Upper lobe of left lung (tissue), 4 donors: ENCODE measurements at regions not wholly inside any gene's neighbourhood (a gene's known extent, or its start where the extent isn't known, plus 50 kb on each side); places are given as distances from the start of the nearest gene placed in this dataset.
"Not testable (repeated sequence)": the region's sequence is repeated elsewhere in the genome, so short reads cannot be mapped to it uniquely, and the experiment has no call there.

ENCODE experiments used
- EP300 ChIP-seq, 4 donors: sonication (generic); formaldehyde crosslinking; IDR thresholded peaks; one replicate each; pipeline ENCODE4 v1.5.1; 2017; ENCODE audit warnings: antibody characterized with exemption in 4 of 4, control low read depth in 2 of 4
- TF ChIP-seq, protein P1 (sequence below), 6 experiments: fragments of 450-650 bp in 4 of 6; fragments of 200-600 bp in 2 of 6; sonication (generic) in 2 of 6; IDR thresholded peaks; one replicate each; pipeline ENCODE4 v1.5.1; 2016 to 2019; ENCODE audit warnings: antibody characterized with exemption in 6 of 6

- TF ChIP-seq, protein P1, sequence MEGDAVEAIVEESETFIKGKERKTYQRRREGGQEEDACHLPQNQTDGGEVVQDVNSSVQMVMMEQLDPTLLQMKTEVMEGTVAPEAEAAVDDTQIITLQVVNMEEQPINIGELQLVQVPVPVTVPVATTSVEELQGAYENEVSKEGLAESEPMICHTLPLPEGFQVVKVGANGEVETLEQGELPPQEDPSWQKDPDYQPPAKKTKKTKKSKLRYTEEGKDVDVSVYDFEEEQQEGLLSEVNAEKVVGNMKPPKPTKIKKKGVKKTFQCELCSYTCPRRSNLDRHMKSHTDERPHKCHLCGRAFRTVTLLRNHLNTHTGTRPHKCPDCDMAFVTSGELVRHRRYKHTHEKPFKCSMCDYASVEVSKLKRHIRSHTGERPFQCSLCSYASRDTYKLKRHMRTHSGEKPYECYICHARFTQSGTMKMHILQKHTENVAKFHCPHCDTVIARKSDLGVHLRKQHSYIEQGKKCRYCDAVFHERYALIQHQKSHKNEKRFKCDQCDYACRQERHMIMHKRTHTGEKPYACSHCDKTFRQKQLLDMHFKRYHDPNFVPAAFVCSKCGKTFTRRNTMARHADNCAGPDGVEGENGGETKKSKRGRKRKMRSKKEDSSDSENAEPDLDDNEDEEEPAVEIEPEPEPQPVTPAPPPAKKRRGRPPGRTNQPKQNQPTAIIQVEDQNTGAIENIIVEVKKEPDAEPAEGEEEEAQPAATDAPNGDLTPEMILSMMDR (IDR thresholded peaks at IDR 0.05): not testable (repeated sequence)
- not testable (repeated sequence) for TF ChIP-seq EP300 (IDR thresholded peaks at IDR 0.05)
These were observed 657.4 kb downstream of the TRIML1 start for GRCh38 chr4:188796600-188796999.
